Neural cell (in vitro differentiated cells): ENCODE measurements at regions not wholly inside any gene's neighbourhood (a gene's known extent, or its start where the extent isn't known, plus 50 kb on each side); places are given as distances from the start of the nearest gene placed in this dataset.

Source experiments
- H2AFZ ChIP-seq: fragments of 200-600, 300-800 bp; sonication (generic), shearing (Covaris generic); 2 replicates; pipeline ENCODE4 v1.6.0; 2014; ENCODE audit warnings: low read depth, mild to moderate bottlenecking, antibody characterized with exemption, low read length, moderate library complexity
- H3F3A ChIP-seq: fragments of 200-600 bp; shearing (Covaris generic); 2 replicates; pipeline ENCODE4 v1.6.1; 2016; ENCODE audit warnings: mild to moderate bottlenecking, moderate library complexity, mixed read lengths, antibody characterized with exemption, low read length; ENCODE audit not compliant: insufficient read depth, poor library complexity, severe bottlenecking
- H3K27ac ChIP-seq: fragments of 200-600, 300-800 bp; sonication (generic), shearing (Covaris generic); 2 replicates; pipeline ENCODE4 v1.5.1; 2014; ENCODE audit warnings: mild to moderate bottlenecking, low read length, moderate library complexity
- H3K27me3 ChIP-seq: fragments of 300-800, 200-600 bp; sonication (generic), shearing (Covaris generic); 2 replicates; pipeline ENCODE4 v1.6.0; 2014; ENCODE audit warnings: mild to moderate bottlenecking, low read depth, low read length, moderate library complexity; ENCODE audit not compliant: insufficient read depth
- H3K36me3 ChIP-seq: fragments of 300-800, 200-600 bp; sonication (generic), shearing (Covaris generic); 2 replicates; pipeline ENCODE4 v1.5.1; 2014; ENCODE audit warnings: mild to moderate bottlenecking, antibody characterized with exemption, low read length, moderate library complexity; ENCODE audit not compliant: insufficient read depth
- H3K4me2 ChIP-seq: fragments of 300-800, 200-600 bp; sonication (generic), shearing (Covaris generic); 2 replicates; pipeline ENCODE4 v1.6.0; 2014; ENCODE audit warnings: mild to moderate bottlenecking, low read length
- H3K4me3 ChIP-seq: fragments of 300-800, 200-600 bp; sonication (generic), shearing (Covaris generic); 2 replicates; pipeline ENCODE4 v1.5.1; 2014; ENCODE audit warnings: mild to moderate bottlenecking, low read length, moderate library complexity
- H3K79me2 ChIP-seq: fragments of 200-600 bp; shearing (Covaris generic); replicated peaks from 2 replicates; pipeline ENCODE4 v1.6.0; 2014; ENCODE audit warnings: mild to moderate bottlenecking, low read length, moderate library complexity; ENCODE audit not compliant: insufficient read depth
- H3K9ac ChIP-seq: fragments of 300-800, 200-600 bp; sonication (generic), shearing (Covaris generic); 2 replicates; pipeline ENCODE4 v1.6.1; 2016; ENCODE audit warnings: mild to moderate bottlenecking, low read length, mixed read lengths
- H3K9me2 ChIP-seq: fragments of 200-600 bp; shearing (Covaris generic); 2 replicates; pipeline ENCODE4 v1.6.1; 2016; ENCODE audit warnings: mild to moderate bottlenecking, low read length, mixed read lengths; ENCODE audit not compliant: insufficient read depth
- H3K9me3 ChIP-seq: fragments of 200-600, 300-800 bp; sonication (generic), shearing (Covaris generic); 2 replicates; pipeline ENCODE4 v1.6.1; 2016; ENCODE audit warnings: mild to moderate bottlenecking, mixed run types, low read length, moderate library complexity, mixed read lengths
- H4K20me1 ChIP-seq: fragments of 200-600 bp; shearing (Covaris generic); 2 replicates; pipeline ENCODE4 v1.6.1; 2016; ENCODE audit warnings: mild to moderate bottlenecking, mixed run types; ENCODE audit not compliant: insufficient read depth
- CTCF ChIP-seq: fragments of 450-650 bp; IDR thresholded peaks from 2 replicates; pipeline ENCODE4 v1.5.1; 2014; ENCODE audit warnings: antibody characterized with exemption, mild to moderate bottlenecking, moderate library complexity; ENCODE audit not compliant: poor library complexity, severe bottlenecking
- EP300 ChIP-seq: fragments of 450-650 bp; conservative IDR thresholded peaks from 2 replicates; pipeline ENCODE4 v1.6.1; 2014; ENCODE audit warnings: antibody characterized with exemption, mild to moderate bottlenecking, moderate library complexity; ENCODE audit not compliant: poor library complexity, severe bottlenecking
- EZH2 ChIP-seq: fragments of 200-600, 300-800 bp; shearing (Covaris generic), sonication (generic); IDR thresholded peaks from 2 replicates; pipeline ENCODE4 v1.6.1; 2014; ENCODE audit warnings: antibody characterized with exemption, low read length, borderline replicate concordance, mild to moderate bottlenecking; ENCODE audit not compliant: insufficient read depth, poor library complexity, severe bottlenecking
- MXI1 ChIP-seq: fragments of 450-650 bp; conservative IDR thresholded peaks from 2 replicates; pipeline ENCODE4 v1.6.1; 2014; ENCODE audit warnings: antibody characterized with exemption, mild to moderate bottlenecking; ENCODE audit not compliant: poor library complexity, severe bottlenecking
- POLR2AphosphoS5 ChIP-seq: IDR thresholded peaks from 2 replicates; pipeline ENCODE4 v1.6.1; 2012
- RAD21 ChIP-seq: fragments of 450-650 bp; conservative IDR thresholded peaks from 2 replicates; pipeline ENCODE4 v1.6.1; 2014; ENCODE audit warnings: antibody characterized with exemption, mild to moderate bottlenecking, moderate library complexity
- SMC3 ChIP-seq: fragments of 450-650 bp; conservative IDR thresholded peaks from 2 replicates; pipeline ENCODE4 v1.6.1; 2014; ENCODE audit warnings: antibody characterized with exemption, mild to moderate bottlenecking, moderate library complexity; ENCODE audit not compliant: poor library complexity
- TAF1 ChIP-seq: IDR thresholded peaks from 2 replicates; pipeline ENCODE4 v1.6.1; 2012; ENCODE audit warnings: low read depth
- TF ChIP-seq, protein P1 (sequence below): IDR thresholded peaks from 2 replicates; pipeline ENCODE4 v1.6.1; 2012; ENCODE audit warnings: borderline replicate concordance

DNA sequence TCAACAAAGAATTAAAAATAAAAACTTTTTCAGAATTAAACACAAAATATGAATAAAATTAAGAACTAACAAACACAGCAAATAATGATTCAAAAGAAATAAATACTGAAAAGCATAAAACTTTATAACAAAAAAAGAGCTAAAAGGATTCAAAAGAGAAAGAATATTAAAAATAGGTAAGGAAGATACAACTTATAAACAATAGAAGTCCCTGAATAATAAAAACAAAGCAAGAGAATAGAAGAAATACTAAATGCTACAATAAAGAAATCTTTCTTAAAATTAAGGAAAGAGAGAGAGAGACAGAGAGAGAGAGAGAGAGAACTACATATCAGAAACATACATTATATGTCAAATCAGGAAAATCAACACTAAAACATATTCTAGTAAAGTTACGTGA is 619.9 kb upstream of the SLIT2 start:
- no peaks in the 10 kb centered on the region for H3K27me3 ChIP-seq
- H3K9ac ChIP-seq = no peak overlapping the region
- H3F3A ChIP-seq = no peaks in the 10 kb centered on the region
- H3K9me2 ChIP-seq = no peaks in the 10 kb centered on the region
- H3K27ac ChIP-seq = no peak overlapping the region
- TF ChIP-seq RAD21 (no peak), SMC3 (no peak), CTCF (no peak), EZH2 (no peak), TAF1 (no peak), POLR2AphosphoS5 (no peak), EP300 (no peak), MXI1 (no peak)
- TF ChIP-seq, protein P1, sequence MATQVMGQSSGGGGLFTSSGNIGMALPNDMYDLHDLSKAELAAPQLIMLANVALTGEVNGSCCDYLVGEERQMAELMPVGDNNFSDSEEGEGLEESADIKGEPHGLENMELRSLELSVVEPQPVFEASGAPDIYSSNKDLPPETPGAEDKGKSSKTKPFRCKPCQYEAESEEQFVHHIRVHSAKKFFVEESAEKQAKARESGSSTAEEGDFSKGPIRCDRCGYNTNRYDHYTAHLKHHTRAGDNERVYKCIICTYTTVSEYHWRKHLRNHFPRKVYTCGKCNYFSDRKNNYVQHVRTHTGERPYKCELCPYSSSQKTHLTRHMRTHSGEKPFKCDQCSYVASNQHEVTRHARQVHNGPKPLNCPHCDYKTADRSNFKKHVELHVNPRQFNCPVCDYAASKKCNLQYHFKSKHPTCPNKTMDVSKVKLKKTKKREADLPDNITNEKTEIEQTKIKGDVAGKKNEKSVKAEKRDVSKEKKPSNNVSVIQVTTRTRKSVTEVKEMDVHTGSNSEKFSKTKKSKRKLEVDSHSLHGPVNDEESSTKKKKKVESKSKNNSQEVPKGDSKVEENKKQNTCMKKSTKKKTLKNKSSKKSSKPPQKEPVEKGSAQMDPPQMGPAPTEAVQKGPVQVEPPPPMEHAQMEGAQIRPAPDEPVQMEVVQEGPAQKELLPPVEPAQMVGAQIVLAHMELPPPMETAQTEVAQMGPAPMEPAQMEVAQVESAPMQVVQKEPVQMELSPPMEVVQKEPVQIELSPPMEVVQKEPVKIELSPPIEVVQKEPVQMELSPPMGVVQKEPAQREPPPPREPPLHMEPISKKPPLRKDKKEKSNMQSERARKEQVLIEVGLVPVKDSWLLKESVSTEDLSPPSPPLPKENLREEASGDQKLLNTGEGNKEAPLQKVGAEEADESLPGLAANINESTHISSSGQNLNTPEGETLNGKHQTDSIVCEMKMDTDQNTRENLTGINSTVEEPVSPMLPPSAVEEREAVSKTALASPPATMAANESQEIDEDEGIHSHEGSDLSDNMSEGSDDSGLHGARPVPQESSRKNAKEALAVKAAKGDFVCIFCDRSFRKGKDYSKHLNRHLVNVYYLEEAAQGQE = no peak
- H3K4me3 ChIP-seq = no peak overlapping the region
- no peaks in the 10 kb centered on the region for H4K20me1 ChIP-seq
- no peaks in the 10 kb centered on the region for H3K36me3 ChIP-seq
- H3K9me3 ChIP-seq = no peaks in the 10 kb centered on the region
- no peaks in the 10 kb centered on the region for H3K79me2 ChIP-seq
- no peak overlapping the region for H2AFZ ChIP-seq
- no peak overlapping the region for H3K4me2 ChIP-seq

DNA sequence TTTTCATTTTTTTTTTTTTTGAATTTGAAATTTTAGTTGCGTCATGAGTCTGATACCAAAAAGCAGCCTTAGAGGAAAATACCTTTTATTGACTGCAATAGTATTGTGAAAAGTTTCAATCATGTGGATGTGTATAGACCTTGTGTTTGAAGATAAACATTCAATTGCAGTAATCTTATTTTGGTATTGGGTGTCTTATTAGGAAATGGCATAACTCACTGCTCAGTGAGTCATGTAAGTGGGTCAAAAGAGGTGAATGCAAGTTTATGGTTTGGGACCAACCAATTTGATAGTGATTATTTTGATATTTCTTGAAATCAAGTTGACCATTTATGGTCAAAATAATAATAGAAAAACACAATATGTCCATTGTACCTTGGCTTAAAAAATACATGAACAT is 627.8 kb upstream of the SLIT2 start:
- no peaks in the 10 kb centered on the region for H3K9me3 ChIP-seq
- no peak overlapping the region for H2AFZ ChIP-seq
- no peak overlapping the region for H3K9ac ChIP-seq
- H3K27me3 ChIP-seq = no peaks in the 10 kb centered on the region
- no peaks in the 10 kb centered on the region for H3K9me2 ChIP-seq
- TF ChIP-seq MXI1 (no peak), SMC3 (no peak), RAD21 (no peak), EP300 (no peak)
- TF ChIP-seq, protein P1 = no peak
- H3F3A ChIP-seq = no peaks in the 10 kb centered on the region
- H3K4me2 ChIP-seq = no peak overlapping the region
- no peak overlapping the region for H3K27ac ChIP-seq
- H4K20me1 ChIP-seq = no peaks in the 10 kb centered on the region
- H3K36me3 ChIP-seq = no peaks in the 10 kb centered on the region
- H3K79me2 ChIP-seq = no peaks in the 10 kb centered on the region
- H3K4me3 ChIP-seq = no peak overlapping the region
